ENCODE measurements at regions not wholly inside any gene's neighbourhood (a gene's known extent, or its start where the extent isn't known, plus 50 kb on each side); places are given as distances from the start of the nearest gene placed in this dataset.
"Not testable (repeated sequence)": the region's sequence is repeated elsewhere in the genome, so short reads cannot be mapped to it uniquely, and the experiment has no call there.

GRCh38 chr15:36160351-36160750 lies 419.1 kb upstream of the CDIN1 start:
- in situ Hi-C loops (cut with MboI; ENCODE audit: low sequenced_read_pairs), result no loop called here

GRCh38 chr15:36161108-36161507 lies 418.3 kb upstream of the CDIN1 start:
- in situ Hi-C loops (cut with MboI; ENCODE audit: low sequenced_read_pairs), result no loop called here
- no peaks in the 10 kb centered on the region for H3K36me3 ChIP-seq (replicated peaks)
- no peaks in the 10 kb centered on the region for H3K9me3 ChIP-seq
- DNase-seq (ENCODE audit: low spot score in 2 of 2), result no peak
- H3K27me3 ChIP-seq (ENCODE audit: low read depth), result no peaks in the 10 kb centered on the region
- H3K4me1 ChIP-seq, result no peaks in the 10 kb centered on the region
- no peak overlapping the region for H3K4me3 ChIP-seq

More at GRCh38 chr15:36160351-36160750, 419.1 kb upstream of the CDIN1 start:
- Histone ChIP-seq H3K9me3 (no peaks in the 10 kb centered on the region), H3K4me1 (no peaks in the 10 kb centered on the region), H3K36me3 (replicated peaks) (no peaks in the 10 kb centered on the region), H3K4me3 (no peak overlapping the region), H3K27me3 (ENCODE audit: low read depth) (no peaks in the 10 kb centered on the region)
- no peak for DNase-seq (ENCODE audit: low spot score in 2 of 2)

GRCh38 chr15:36161771-36162212 lies 417.6 kb upstream of the CDIN1 start:
- DNase-seq (ENCODE audit: low spot score in 2 of 2), result no peak
- Histone ChIP-seq H3K4me3 (no peak overlapping the region), H3K4me1 (no peaks in the 10 kb centered on the region), H3K36me3 (replicated peaks) (no peaks in the 10 kb centered on the region), H3K9me3 (no peaks in the 10 kb centered on the region), H3K27me3 (ENCODE audit: low read depth) (no peaks in the 10 kb centered on the region)
- in situ Hi-C loops (cut with MboI; ENCODE audit: low sequenced_read_pairs), result no loop called here

GRCh38 chr15:36163983-36164382 lies 415.4 kb upstream of the CDIN1 start:
- DNase-seq (ENCODE audit: low spot score in 2 of 2); H3K27me3 ChIP-seq (ENCODE audit: low read depth); H3K36me3 ChIP-seq (replicated peaks); in situ Hi-C loops (cut with MboI; ENCODE audit: low sequenced_read_pairs); H3K4me1 ChIP-seq; H3K4me3 ChIP-seq; H3K9me3 ChIP-seq: not testable (repeated sequence)

- Histone ChIP-seq H3K4me3 (no peak overlapping the region), H3K9me3 (no peaks in the 10 kb centered on the region), H3K4me1 (peaks cover 3% of the 10 kb centered on the region), H3K36me3 (replicated peaks) (no peaks in the 10 kb centered on the region), H3K27me3 (ENCODE audit: low read depth) (no peaks in the 10 kb centered on the region)
- no peak for DNase-seq (ENCODE audit: low spot score in 2 of 2)
- in situ Hi-C loops (cut with MboI; ENCODE audit: low sequenced_read_pairs), result no loop called here
These were observed 406.5 kb upstream of the CDIN1 start for GRCh38 chr15:36172955-36173354.

GRCh38 chr15:36175186-36175740 lies 404.2 kb upstream of the CDIN1 start:
- in situ Hi-C loops (cut with MboI; ENCODE audit: low sequenced_read_pairs), result no loop called here
- Histone ChIP-seq H3K9me3 (no peaks in the 10 kb centered on the region), H3K4me3 (no peak overlapping the region), H3K27me3 (ENCODE audit: low read depth) (no peaks in the 10 kb centered on the region), H3K4me1 (peaks cover 9% of the 10 kb centered on the region), H3K36me3 (replicated peaks) (no peaks in the 10 kb centered on the region)
- no peak for DNase-seq (ENCODE audit: low spot score in 2 of 2)

- Histone ChIP-seq H3K4me1 (peaks cover 9% of the 10 kb centered on the region), H3K36me3 (replicated peaks) (no peaks in the 10 kb centered on the region), H3K27me3 (ENCODE audit: low read depth) (no peaks in the 10 kb centered on the region), H3K4me3 (no peak overlapping the region), H3K9me3 (no peaks in the 10 kb centered on the region)
- DNase-seq (ENCODE audit: low spot score in 2 of 2), result no peak
- in situ Hi-C loops (cut with MboI; ENCODE audit: low sequenced_read_pairs), result no loop called here
These were observed 403.6 kb upstream of the CDIN1 start for GRCh38 chr15:36175741-36176291.

- no peaks in the 10 kb centered on the region for H3K9me3 ChIP-seq
- H3K4me1 ChIP-seq, result peaks cover 9% of the 10 kb centered on the region
- no peaks in the 10 kb centered on the region for H3K36me3 ChIP-seq (replicated peaks)
- DNase-seq (ENCODE audit: low spot score in 2 of 2), result peak in 1 of 2 experiments; percentile 34
- no peak overlapping the region for H3K4me3 ChIP-seq
- in situ Hi-C loops (cut with MboI; ENCODE audit: low sequenced_read_pairs), result no loop called here
- no peaks in the 10 kb centered on the region for H3K27me3 ChIP-seq (ENCODE audit: low read depth)
These were observed 401.7 kb upstream of the CDIN1 start for GRCh38 chr15:36177590-36178302.

GRCh38 chr15:36178303-36178633 lies 401.2 kb upstream of the CDIN1 start:
- in situ Hi-C loops (cut with MboI; ENCODE audit: low sequenced_read_pairs), result no loop called here
- H3K4me1 ChIP-seq, result peaks cover 9% of the 10 kb centered on the region
- H3K4me3 ChIP-seq, result no peak overlapping the region
- no peaks in the 10 kb centered on the region for H3K27me3 ChIP-seq (ENCODE audit: low read depth)
- DNase-seq (ENCODE audit: low spot score in 2 of 2), result peak in 1 of 2 experiments; percentile 6
- no peaks in the 10 kb centered on the region for H3K36me3 ChIP-seq (replicated peaks)
- H3K9me3 ChIP-seq, result no peaks in the 10 kb centered on the region

- Histone ChIP-seq H3K4me1 (peaks cover 3% of the 10 kb centered on the region), H3K36me3 (replicated peaks) (no peaks in the 10 kb centered on the region), H3K9me3 (no peaks in the 10 kb centered on the region), H3K27me3 (ENCODE audit: low read depth) (no peaks in the 10 kb centered on the region), H3K4me3 (no peak overlapping the region)
- in situ Hi-C loops (cut with MboI; ENCODE audit: low sequenced_read_pairs), result no loop called here
- DNase-seq (ENCODE audit: low spot score in 2 of 2), result no peak
These were observed 396.2 kb upstream of the CDIN1 start for GRCh38 chr15:36183201-36183600.

GRCh38 chr15:36185438-36185837 lies 394.0 kb upstream of the CDIN1 start:
- in situ Hi-C loops (cut with MboI; ENCODE audit: low sequenced_read_pairs), result no loop called here
- no peaks in the 10 kb centered on the region for H3K27me3 ChIP-seq (ENCODE audit: low read depth)
- no peaks in the 10 kb centered on the region for H3K4me1 ChIP-seq
- H3K4me3 ChIP-seq, result no peak overlapping the region
- no peak for DNase-seq (ENCODE audit: low spot score in 2 of 2)
- no peaks in the 10 kb centered on the region for H3K36me3 ChIP-seq (replicated peaks)
- no peaks in the 10 kb centered on the region for H3K9me3 ChIP-seq

- Histone ChIP-seq H3K27me3 (ENCODE audit: low read depth) (no peaks in the 10 kb centered on the region), H3K4me1 (no peaks in the 10 kb centered on the region), H3K4me3 (no peak overlapping the region), H3K36me3 (replicated peaks) (no peaks in the 10 kb centered on the region), H3K9me3 (no peaks in the 10 kb centered on the region)
- DNase-seq (ENCODE audit: low spot score in 2 of 2), result no peak
- in situ Hi-C loops (cut with MboI; ENCODE audit: low sequenced_read_pairs), result no loop called here
These were observed 393.6 kb upstream of the CDIN1 start for GRCh38 chr15:36185845-36186244.

- Histone ChIP-seq H3K36me3 (replicated peaks) (no peaks in the 10 kb centered on the region), H3K9me3 (no peaks in the 10 kb centered on the region), H3K27me3 (ENCODE audit: low read depth) (no peaks in the 10 kb centered on the region), H3K4me1 (no peaks in the 10 kb centered on the region), H3K4me3 (no peak overlapping the region)
- no peak for DNase-seq (ENCODE audit: low spot score in 2 of 2)
- in situ Hi-C loops (cut with MboI; ENCODE audit: low sequenced_read_pairs), result no loop called here
These were observed 393.1 kb upstream of the CDIN1 start for GRCh38 chr15:36186376-36186775.

- no peaks in the 10 kb centered on the region for H3K4me1 ChIP-seq
- no peaks in the 10 kb centered on the region for H3K36me3 ChIP-seq (replicated peaks)
- H3K9me3 ChIP-seq, result no peaks in the 10 kb centered on the region
- DNase-seq (ENCODE audit: low spot score in 2 of 2), result no peak
- in situ Hi-C loops (cut with MboI; ENCODE audit: low sequenced_read_pairs), result no loop called here
- no peak overlapping the region for H3K4me3 ChIP-seq
- no peaks in the 10 kb centered on the region for H3K27me3 ChIP-seq (ENCODE audit: low read depth)
These were observed 388.0 kb upstream of the CDIN1 start for GRCh38 chr15:36191459-36191858.

All from HAP-1 (cell line).